Sigmoid colon (tissue), 3 donors: ENCODE measurements at regions not wholly inside any gene's neighbourhood (a gene's known extent, or its start where the extent isn't known, plus 50 kb on each side); places are given as distances from the start of the nearest gene placed in this dataset.

Experiments
- POLR2A ChIP-seq, 2 donors: fragments of 450-650 bp; IDR thresholded peaks; one replicate each; pipeline ENCODE4 v1.6.1; 2016; ENCODE audit warnings: antibody characterized with exemption in 2 of 2, mild to moderate bottlenecking in 2 of 2, moderate library complexity in 2 of 2
- TF ChIP-seq, protein P1 (sequence below), 4 experiments: fragments of 450-650 bp in 3 of 4; fragments of 200-600 bp in 1 of 4; IDR thresholded peaks; one replicate each; pipeline ENCODE4 v1.5.1; 2016 to 2019; ENCODE audit warnings: antibody characterized with exemption in 4 of 4, mild to moderate bottlenecking in 3 of 4, moderate library complexity in 2 of 4

DNA sequence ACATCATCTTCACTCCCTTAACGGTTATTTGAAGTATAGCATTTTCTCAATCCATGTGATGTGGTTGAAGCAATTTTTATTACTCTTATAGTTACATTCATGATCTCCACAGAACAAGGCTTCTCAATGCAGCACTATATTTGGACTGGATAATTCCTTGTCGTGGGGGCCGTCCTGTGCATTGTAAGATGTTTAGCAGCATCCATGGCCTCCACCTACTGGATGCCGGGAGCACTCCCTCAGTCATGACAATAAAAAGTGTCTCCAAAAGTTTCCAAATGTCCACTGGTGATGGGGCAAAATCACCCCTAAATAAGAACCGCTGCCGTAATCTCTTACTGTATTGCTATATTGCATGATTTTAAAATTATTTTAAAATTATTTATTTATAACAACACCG lies 110.6 kb upstream of the DDX18 start:
- TF ChIP-seq, protein P1, sequence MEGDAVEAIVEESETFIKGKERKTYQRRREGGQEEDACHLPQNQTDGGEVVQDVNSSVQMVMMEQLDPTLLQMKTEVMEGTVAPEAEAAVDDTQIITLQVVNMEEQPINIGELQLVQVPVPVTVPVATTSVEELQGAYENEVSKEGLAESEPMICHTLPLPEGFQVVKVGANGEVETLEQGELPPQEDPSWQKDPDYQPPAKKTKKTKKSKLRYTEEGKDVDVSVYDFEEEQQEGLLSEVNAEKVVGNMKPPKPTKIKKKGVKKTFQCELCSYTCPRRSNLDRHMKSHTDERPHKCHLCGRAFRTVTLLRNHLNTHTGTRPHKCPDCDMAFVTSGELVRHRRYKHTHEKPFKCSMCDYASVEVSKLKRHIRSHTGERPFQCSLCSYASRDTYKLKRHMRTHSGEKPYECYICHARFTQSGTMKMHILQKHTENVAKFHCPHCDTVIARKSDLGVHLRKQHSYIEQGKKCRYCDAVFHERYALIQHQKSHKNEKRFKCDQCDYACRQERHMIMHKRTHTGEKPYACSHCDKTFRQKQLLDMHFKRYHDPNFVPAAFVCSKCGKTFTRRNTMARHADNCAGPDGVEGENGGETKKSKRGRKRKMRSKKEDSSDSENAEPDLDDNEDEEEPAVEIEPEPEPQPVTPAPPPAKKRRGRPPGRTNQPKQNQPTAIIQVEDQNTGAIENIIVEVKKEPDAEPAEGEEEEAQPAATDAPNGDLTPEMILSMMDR (IDR thresholded peaks at IDR 0.05): no peak
- no peak for TF ChIP-seq POLR2A (IDR thresholded peaks at IDR 0.05)
